CD14-positive monocyte (primary cell): ENCODE measurements at regions not wholly inside any gene's neighbourhood (a gene's known extent, or its start where the extent isn't known, plus 50 kb on each side); places are given as distances from the start of the nearest gene placed in this dataset.

ENCODE experiments used
- DNase-seq, 3 donors: peaks; one replicate each; pipeline ENCODE4 v3.0.0-alpha.2; 2011 to 2022
- H2AFZ ChIP-seq: 2 replicates; pipeline ENCODE4 v1.6.0; 2012; ENCODE audit warnings: mild to moderate bottlenecking, low read depth, low read length, inconsistent platforms; ENCODE audit not compliant: insufficient read depth, poor library complexity, severe bottlenecking
- H3K27ac ChIP-seq, 2 donors: 1 replicate in 1 of 2; 2 replicates in 1 of 2; pipeline ENCODE4 v1.5.1; 2012 to 2013; ENCODE audit warnings: low read length in 2 of 2, control low read depth in 1 of 2, inconsistent platforms in 1 of 2, low read depth in 1 of 2, mild to moderate bottlenecking in 1 of 2
- H3K27me3 ChIP-seq, 2 donors: one replicate each; pipeline versions ENCODE4 v1.6.0 to v1.6.1; 2011 to 2013; ENCODE audit warnings: low read length in 2 of 2; ENCODE audit not compliant: control insufficient read depth in 2 of 2, insufficient read depth in 2 of 2
- H3K36me3 ChIP-seq, 2 donors: replicated peaks in 1 of 2; 1 replicate in 1 of 2; 2 replicates in 1 of 2; pipeline versions ENCODE4 v1.5.1 to v1.6.1; 2012 to 2013; ENCODE audit warnings: low read length in 2 of 2, control low read depth in 1 of 2, inconsistent platforms in 1 of 2, mild to moderate bottlenecking in 1 of 2; ENCODE audit not compliant: insufficient read depth in 2 of 2, control insufficient read depth in 1 of 2
- H3K4me1 ChIP-seq, 2 donors: 1 replicate in 1 of 2; 2 replicates in 1 of 2; pipeline versions ENCODE4 v1.5.1 to v1.6.1; 2012 to 2013; ENCODE audit warnings: low read length in 2 of 2, control low read depth in 1 of 2, inconsistent platforms in 1 of 2, mild to moderate bottlenecking in 1 of 2, moderate library complexity in 1 of 2; ENCODE audit not compliant: insufficient read depth in 2 of 2, control insufficient read depth in 1 of 2
- H3K4me2 ChIP-seq: replicated peaks from 2 replicates; pipeline ENCODE3; 2012; ENCODE audit warnings: low read length, moderate library complexity, mild to moderate bottlenecking; ENCODE audit not compliant: poor library complexity, severe bottlenecking; ENCODE audit errors: extremely low read depth
- H3K4me3 ChIP-seq, 3 experiments: fragments of 200-600 bp in 1 of 3; sonication (generic) in 1 of 3; replicated peaks in 1 of 3; 1 replicate in 2 of 3; 2 replicates in 1 of 3; pipeline ENCODE4 v1.5.1; 2011 to 2013; ENCODE audit warnings: low read length in 3 of 3, mild to moderate bottlenecking in 3 of 3, control low read depth in 2 of 3, low read depth in 2 of 3, inconsistent platforms in 1 of 3, moderate library complexity in 1 of 3
- H3K79me2 ChIP-seq: 2 replicates; pipeline ENCODE4 v1.6.0; 2012; ENCODE audit warnings: mild to moderate bottlenecking, control low read depth, inconsistent platforms, low read length, moderate library complexity; ENCODE audit not compliant: insufficient read depth
- H3K9ac ChIP-seq: 2 replicates; pipeline ENCODE4 v1.6.0; 2017; ENCODE audit warnings: low read length, mild to moderate bottlenecking; ENCODE audit not compliant: insufficient read depth, poor library complexity, severe bottlenecking
- H3K9me3 ChIP-seq, 2 donors: replicated peaks in 1 of 2; 1 replicate in 1 of 2; 2 replicates in 1 of 2; pipeline versions ENCODE4 v1.5.1 to v1.6.1; 2012 to 2013; ENCODE audit warnings: low read length in 2 of 2, control low read depth in 1 of 2; ENCODE audit not compliant: control insufficient read depth in 1 of 2, insufficient read depth in 1 of 2
- H4K20me1 ChIP-seq: 2 replicates; pipeline ENCODE4 v1.6.0; 2012; ENCODE audit warnings: mild to moderate bottlenecking, low read length, control low read depth, moderate library complexity; ENCODE audit not compliant: insufficient read depth
- H3K27ac Mint-ChIP-seq, 7 donors: one replicate each; pipeline ENCODE4 v1.8.0; 2020; ENCODE audit warnings: mild to moderate bottlenecking in 7 of 7, mixed read lengths in 7 of 7, moderate library complexity in 6 of 7, inconsistent platforms in 2 of 7
- H3K27me3 Mint-ChIP-seq, 3 donors: one replicate each; pipeline ENCODE4 v1.8.0; 2021 to 2022; ENCODE audit warnings: low read depth in 3 of 3, mild to moderate bottlenecking in 3 of 3, mixed read lengths in 3 of 3, moderate library complexity in 3 of 3, inconsistent platforms in 1 of 3
- H3K36me3 Mint-ChIP-seq, 2 donors: one replicate each; pipeline ENCODE4 v1.8.0; 2020; ENCODE audit warnings: mixed read lengths in 2 of 2, inconsistent platforms in 1 of 2, mild to moderate bottlenecking in 1 of 2
- H3K4me1 Mint-ChIP-seq: one replicate; pipeline ENCODE4 v1.8.0; 2020; ENCODE audit warnings: mild to moderate bottlenecking, mixed read lengths
- H3K4me3 Mint-ChIP-seq, 2 donors: one replicate each; pipeline ENCODE4 v1.8.0; 2020; ENCODE audit warnings: mild to moderate bottlenecking in 2 of 2, mixed read lengths in 2 of 2, moderate library complexity in 1 of 2
- H3K9me3 Mint-ChIP-seq, 7 donors: one replicate each; pipeline ENCODE4 v1.8.0; 2020 to 2022; ENCODE audit warnings: mixed read lengths in 7 of 7, mild to moderate bottlenecking in 6 of 7, moderate library complexity in 6 of 7, inconsistent platforms in 2 of 7
- CTCF ChIP-seq: fragments of 200-600 bp; IDR thresholded peaks from one replicate; pipeline ENCODE4 v1.8.0; 2022; ENCODE audit warnings: antibody characterized with exemption, mild to moderate bottlenecking
- WGBS: methylation state at CpG from one replicate; pipeline ENCODE4 v1.1.5; 2013; ENCODE audit warnings: missing lambda C conversion rate; ENCODE audit not compliant: insufficient coverage; 5-methylcytosine and 5-hydroxymethylcytosine counted together
- intact Hi-C, 2 donors: fragments of 100-400 bp; cut with micrococcal nuclease; formaldehyde crosslinking; loops; one replicate each; pipeline versions ENCODE4 v1.15.0 to v1.15.1; 2023

- no peaks in the 10 kb centered on the region for H3K36me3 Mint-ChIP-seq
- H3K27ac Mint-ChIP-seq = no peak overlapping the region
- H3K4me1 ChIP-seq = no peaks in the 10 kb centered on the region
- no peaks in the 10 kb centered on the region for H3K36me3 ChIP-seq
- H3K27me3 ChIP-seq = no peaks in the 10 kb centered on the region
- H3K27me3 Mint-ChIP-seq = peaks cover 0 to 1% (median 0%) of the 10 kb centered on the region in 3 donors
- no peaks in the 10 kb centered on the region for H4K20me1 ChIP-seq
- H3K9me3 ChIP-seq = no peaks in the 10 kb centered on the region
- H3K4me3 ChIP-seq = no peak overlapping the region
- TF ChIP-seq CTCF = no peak
- no peak overlapping the region for H2AFZ ChIP-seq
- H3K9me3 Mint-ChIP-seq = peaks cover 0 to 4% (median 0%) of the 10 kb centered on the region in 7 donors
- H3K79me2 ChIP-seq = no peaks in the 10 kb centered on the region
- H3K4me1 Mint-ChIP-seq = no peaks in the 10 kb centered on the region
- intact Hi-C loops = no loop called here
- no peak overlapping the region for H3K4me3 Mint-ChIP-seq
- no CpG with 5 or more reads among the region's 2 CpGs for WGBS
- no peak for DNase-seq
- no peak overlapping the region for H3K4me2 ChIP-seq
- H3K27ac ChIP-seq = no peak overlapping the region
- H3K9ac ChIP-seq = no peak overlapping the region
These were observed 77.3 kb upstream of the TMTC2 start for GRCh38 chr12:82609234-82609914.

DNA sequence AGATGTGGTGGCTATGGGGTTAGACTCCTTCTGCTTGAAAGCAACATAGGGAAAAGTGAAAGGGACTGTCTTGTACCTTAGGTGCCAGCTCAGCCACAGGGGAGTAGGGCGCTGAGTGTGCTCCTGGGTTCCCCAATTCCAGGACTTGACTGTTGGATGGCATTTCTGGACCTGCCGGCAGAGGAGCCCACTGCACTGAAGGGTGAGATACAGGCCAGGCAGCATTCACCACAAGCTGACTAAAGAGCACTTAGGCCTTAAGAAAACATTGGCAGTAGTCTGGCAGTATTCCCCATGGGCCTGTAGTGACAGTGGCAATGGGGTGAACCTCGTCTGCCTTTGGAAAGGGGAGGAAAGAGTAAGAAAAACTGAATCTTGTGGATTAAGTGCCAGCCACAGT, 67.1 kb upstream of the TMTC2 start:
- Histone ChIP-seq H3K9me3 (peaks cover 0 to 8% of the 10 kb centered on the region in 2 donors), H3K4me2 (no peak overlapping the region), H3K36me3 (no peaks in the 10 kb centered on the region), H3K27me3 (no peaks in the 10 kb centered on the region), H4K20me1 (no peaks in the 10 kb centered on the region), H2AFZ (no peak overlapping the region), H3K4me3 (no peak overlapping the region), H3K79me2 (no peaks in the 10 kb centered on the region), H3K9ac (no peak overlapping the region), H3K27ac (no peak overlapping the region), H3K4me1 (no peaks in the 10 kb centered on the region)
- H3K36me3 Mint-ChIP-seq = no peaks in the 10 kb centered on the region
- no peak overlapping the region for H3K27ac Mint-ChIP-seq
- peaks cover 0 to 7% (median 2%) of the 10 kb centered on the region in 7 donors for H3K9me3 Mint-ChIP-seq
- H3K4me3 Mint-ChIP-seq = no peak overlapping the region
- intact Hi-C loops = no loop called here
- 95% methylated on average over 2 of the region's 3 CpGs for WGBS
- no peaks in the 10 kb centered on the region for H3K27me3 Mint-ChIP-seq
- no peaks in the 10 kb centered on the region for H3K4me1 Mint-ChIP-seq
- DNase-seq = no peak
- TF ChIP-seq CTCF = no peak
